Prostate gland (tissue), 2 donors: ENCODE measurements at regions not wholly inside any gene's neighbourhood (a gene's known extent, or its start where the extent isn't known, plus 50 kb on each side); places are given as distances from the start of the nearest gene placed in this dataset.

Experiments
- CTCF ChIP-seq, 4 experiments: fragments of 200-600 bp in 2 of 4; fragments of 450-650 bp in 2 of 4; sonication (generic) in 2 of 4; IDR thresholded peaks; 1 replicate in 3 of 4; 2 replicates in 1 of 4; pipeline ENCODE4 v1.5.1; 2016 to 2019; ENCODE audit warnings: antibody characterized with exemption in 4 of 4, mild to moderate bottlenecking in 2 of 4, moderate library complexity in 2 of 4
- POLR2A ChIP-seq: fragments of 450-650 bp; IDR thresholded peaks from one replicate; pipeline ENCODE4 v1.6.1; 2016; ENCODE audit warnings: antibody characterized with exemption, mild to moderate bottlenecking
- POLR2AphosphoS5 ChIP-seq: sonication (generic); formaldehyde crosslinking; IDR thresholded peaks from one replicate; pipeline ENCODE4 v1.6.1; 2017; ENCODE audit warnings: antibody characterized with exemption

- TF ChIP-seq POLR2A, result no peak
- no peak for TF ChIP-seq CTCF (IDR thresholded peaks at IDR 0.05)
- no peak for TF ChIP-seq POLR2AphosphoS5
These were observed 109.3 kb downstream of the BRD1 start for GRCh38 chr22:49718396-49718795.
